T-helper 2 cell treated with Interferon-gamma antibody and Interleukin-4, amounts not matched to agents 100 ng/mL and 5 ng/mL, for 36 hours (primary cell): ENCODE measurements at regions not wholly inside any gene's neighbourhood (a gene's known extent, or its start where the extent isn't known, plus 50 kb on each side); places are given as distances from the start of the nearest gene placed in this dataset.

Experiments
- intact Hi-C: fragments of 100-400 bp; cut with micrococcal nuclease; formaldehyde crosslinking; loops from one replicate; pipeline ENCODE4 v1.15.1; 2023

DNA sequence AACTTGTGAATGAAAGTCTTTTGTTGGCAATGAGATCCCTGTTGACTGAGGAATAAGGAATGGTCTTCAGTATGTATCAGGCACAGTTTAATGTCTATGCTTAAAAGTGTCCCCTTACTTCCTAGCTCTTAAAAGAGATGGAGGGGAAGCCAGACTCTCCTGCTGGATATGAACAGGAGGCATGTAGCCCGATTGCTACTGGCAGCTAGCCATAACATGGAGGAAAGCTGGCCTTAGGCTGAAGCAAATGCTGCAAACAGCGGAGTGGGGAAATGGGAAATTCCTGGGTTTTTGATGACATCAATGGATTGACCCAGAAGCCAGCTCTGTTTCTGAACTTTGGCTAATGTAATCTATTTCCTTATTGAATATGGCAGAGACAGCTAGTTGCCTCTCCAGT lies 266.1 kb downstream of the SLC4A3 start:
- intact Hi-C loops = no loop called here

DNA sequence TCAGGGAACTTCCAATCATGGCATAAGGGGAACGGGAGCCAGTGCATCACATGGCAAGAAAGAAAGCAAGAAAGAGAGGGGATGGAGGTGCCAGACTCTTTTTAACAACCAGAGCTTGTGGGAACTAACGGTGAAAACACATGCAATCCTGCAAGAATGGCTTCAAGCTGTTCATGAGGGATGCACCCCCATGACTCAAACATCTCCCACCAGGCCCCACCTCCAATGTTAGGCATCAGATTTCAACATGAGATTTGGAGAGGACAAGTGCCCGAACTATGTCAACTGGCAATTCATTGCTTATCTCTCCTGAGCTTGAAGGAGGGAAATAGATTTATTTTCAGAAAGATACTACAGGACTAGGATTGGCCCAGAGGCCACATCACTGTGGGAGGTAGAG lies 270.0 kb downstream of the SLC4A3 start:
- intact Hi-C loops = no loop called here

DNA sequence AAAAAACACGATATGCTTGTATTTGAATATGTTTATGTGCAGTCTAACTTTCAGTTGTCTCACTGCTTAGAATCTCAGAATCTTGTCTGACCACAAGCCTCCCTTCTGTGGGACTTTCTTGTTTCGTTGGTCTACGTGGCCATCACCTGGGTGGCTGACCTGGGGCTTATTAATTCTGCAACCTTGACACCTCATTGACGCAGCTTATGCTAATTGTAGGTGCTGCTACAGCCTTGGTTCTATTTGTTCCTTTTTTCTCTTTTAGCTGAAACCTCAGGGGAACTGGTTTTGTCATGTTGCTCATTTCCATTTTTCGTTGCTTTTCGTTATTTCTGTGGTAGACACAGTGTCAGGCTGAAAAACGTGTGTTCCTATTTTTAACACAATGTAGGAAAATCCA lies 273.7 kb downstream of the SLC4A3 start:
- intact Hi-C loops = no loop called here

DNA sequence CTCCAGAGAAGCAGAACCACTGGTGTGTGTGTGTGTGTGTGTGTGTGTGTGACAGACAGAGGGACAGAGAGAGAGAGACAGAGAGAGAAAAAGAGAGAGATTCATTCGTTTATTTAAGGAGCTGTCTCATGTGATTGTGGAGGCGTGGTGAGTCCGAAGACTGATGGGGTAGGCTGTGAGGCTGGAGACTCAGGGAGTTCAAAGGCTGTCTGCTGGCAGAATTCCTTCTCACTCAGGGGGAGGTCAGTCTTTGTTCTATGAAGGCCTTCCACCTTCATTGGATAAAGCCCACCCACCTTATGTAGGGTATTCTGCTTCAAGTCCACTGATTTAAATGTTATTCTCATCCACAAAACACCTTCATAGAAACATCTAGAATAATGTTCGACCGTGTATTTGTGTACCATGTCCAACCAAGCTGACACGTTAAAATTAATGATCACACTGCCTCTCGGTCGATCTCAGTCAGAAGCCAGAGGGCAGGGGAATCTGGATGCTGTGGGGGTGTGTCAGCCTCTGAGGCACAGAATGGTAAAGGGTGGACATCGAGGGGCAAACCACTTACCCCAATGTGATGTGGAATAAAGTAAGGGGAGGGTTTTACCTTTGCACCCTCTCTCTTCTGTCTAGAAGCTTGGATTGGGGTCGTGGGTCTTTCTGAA lies 275.6 kb downstream of the SLC4A3 start:
- intact Hi-C loops = no loop called here

DNA sequence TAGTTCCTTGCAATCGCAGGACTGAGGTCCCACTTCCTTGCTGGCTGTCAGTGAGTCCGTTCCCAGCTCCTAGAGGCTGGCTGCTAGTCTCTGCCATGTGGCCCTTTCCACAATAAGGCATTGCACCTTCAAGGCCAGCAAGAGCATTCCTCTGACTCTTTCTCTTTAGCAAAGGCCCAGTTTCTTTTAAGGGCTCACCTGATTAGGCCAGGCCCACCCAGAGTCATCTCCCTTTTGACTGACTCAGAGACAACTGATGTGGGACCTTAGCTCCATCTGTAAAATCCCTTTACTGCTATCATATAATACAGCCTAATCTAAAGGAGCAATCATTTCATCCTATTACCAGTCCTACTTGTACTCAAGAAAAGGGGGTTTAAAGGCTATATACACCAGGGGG lies 278.2 kb downstream of the SLC4A3 start:
- intact Hi-C loops = no loop called here

DNA sequence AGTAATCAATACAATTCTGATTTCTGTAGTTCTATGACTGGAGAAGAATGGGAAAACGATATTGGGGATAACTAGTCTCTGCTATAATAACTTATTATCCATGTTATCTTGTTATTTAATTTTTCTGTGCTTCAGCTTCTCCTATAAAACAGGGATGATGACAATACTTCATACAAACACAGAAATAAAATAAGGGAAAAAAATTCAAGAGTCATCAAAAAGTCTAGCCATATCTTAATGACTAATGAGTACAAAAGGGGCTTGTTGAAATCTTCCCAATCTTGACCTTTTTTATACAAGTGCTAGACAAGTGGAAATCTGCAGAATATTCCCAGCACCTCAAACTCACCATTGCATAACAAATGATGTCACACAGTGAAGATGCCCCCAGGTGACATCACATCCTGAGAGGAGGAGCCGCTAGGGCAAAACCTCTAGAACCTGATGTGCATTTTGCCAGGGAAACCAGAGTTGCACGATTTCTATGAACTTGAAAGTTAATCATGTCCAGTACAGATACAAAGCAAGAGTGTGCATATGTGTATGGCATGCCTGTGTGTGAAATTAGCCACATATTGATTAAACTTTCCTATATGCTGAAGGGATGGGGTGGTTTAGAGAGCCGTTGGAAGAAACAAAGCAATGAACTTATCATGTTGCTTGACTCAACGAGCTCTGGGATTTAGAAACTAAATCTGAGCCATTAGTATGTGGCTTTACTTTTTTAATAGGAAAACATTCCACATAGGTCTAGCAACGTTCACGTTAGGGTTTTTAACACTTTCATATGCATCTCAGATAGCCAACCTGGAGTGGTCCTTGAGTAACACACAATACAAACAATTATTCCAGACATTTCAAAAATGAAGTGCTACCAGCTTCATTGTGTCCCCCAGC lies 278.9 kb downstream of the SLC4A3 start:
- intact Hi-C loops = no loop called here

DNA sequence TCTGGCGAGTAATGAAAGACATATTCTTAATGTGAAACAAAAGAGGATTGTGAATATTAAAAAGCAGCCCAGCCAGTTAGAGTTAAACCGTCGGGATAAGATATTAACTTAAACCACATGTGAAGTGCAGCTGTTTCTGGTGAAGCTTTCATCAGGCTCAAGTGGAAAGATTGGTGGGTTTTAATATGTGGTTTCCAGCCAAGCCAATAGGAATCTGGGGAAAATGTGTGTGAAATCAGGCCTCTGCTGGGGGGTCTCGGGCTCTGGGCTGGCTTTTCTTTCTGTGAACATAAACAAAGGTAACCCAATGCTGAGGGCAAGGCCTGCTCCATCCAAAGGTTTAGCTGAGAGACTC lies 279.6 kb downstream of the SLC4A3 start:
- intact Hi-C loops = no loop called here

DNA sequence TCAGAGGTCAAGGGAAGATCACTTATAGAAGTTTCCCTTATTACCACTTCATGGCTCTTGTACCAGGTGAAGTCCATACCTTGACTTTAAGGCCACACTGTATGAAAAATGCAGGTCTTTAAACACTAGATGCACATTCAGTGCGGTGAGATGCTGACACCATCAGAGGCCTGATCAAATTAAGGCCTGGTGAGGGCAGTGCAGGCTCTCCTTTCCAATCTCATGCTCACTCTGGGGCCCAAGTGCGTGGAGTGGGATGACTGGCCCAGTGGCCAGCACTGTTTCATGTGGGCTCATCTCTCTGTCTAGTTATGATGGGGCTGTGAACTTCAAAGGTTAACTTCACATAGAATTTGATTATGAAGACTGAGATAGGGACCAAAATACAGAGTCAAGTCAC lies 281.1 kb downstream of the SLC4A3 start:
- intact Hi-C loops = no loop called here

DNA sequence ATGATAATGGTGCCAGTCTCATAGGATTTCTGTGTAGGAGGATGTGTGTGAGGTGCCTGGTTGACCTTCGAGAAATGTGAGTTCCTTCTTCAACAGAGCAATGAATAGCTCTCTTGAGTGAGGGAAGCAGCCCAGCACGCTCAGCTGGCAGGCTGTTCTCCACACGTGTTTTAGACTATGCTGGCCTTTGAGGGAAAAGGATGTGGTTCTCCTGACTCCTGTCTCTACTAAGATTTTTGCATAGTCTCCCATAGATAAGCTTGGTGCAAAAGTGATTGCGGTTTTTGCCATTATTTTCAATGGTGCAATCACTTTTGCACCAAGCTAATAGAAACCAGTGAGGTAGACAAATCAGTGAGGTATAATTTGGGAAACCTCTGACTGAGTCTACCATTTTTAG lies 284.1 kb downstream of the SLC4A3 start:
- intact Hi-C loops = no loop called here

DNA sequence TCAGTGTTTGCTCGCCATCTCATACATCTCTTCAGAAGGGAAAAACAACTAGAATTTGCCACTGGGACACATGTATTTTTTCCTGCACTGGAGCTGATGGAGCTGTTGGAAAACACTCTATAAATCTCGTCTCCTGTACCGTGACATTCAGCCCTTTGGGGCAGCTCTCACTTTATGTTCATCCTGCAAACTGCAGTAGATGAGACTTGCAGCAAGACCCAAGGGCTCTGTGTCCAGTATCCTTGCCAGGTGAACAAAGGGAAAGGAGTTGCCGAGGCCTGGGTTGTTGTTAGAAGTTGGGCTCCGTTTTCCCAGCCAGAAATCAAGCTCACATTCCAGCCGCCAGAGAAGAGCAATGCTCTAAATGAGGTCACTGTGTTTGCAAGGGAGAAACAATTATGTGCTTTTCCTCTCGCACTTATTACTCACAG lies 285.1 kb downstream of the SLC4A3 start:
- intact Hi-C loops = no loop called here

DNA sequence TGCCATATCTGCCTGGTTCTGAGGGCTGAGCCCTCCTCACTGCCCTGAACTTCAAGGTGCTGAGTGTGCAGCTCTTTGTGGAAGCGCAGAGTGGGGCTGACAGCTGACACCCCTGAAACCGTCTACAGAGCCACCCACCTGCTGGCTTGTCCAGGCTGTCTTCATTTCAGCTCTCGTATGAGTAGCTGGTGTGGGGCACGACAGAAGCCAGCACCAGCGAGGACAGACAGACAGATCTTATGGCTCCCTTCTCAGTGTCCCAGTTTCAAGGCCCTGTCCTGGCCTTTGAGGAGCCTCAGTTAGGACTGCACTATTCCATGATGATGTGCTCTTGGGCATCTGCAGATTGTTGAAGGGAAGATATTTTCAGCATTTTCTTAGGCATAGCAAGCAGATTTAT lies 287.1 kb downstream of the SLC4A3 start:
- intact Hi-C loops = no loop called here

DNA sequence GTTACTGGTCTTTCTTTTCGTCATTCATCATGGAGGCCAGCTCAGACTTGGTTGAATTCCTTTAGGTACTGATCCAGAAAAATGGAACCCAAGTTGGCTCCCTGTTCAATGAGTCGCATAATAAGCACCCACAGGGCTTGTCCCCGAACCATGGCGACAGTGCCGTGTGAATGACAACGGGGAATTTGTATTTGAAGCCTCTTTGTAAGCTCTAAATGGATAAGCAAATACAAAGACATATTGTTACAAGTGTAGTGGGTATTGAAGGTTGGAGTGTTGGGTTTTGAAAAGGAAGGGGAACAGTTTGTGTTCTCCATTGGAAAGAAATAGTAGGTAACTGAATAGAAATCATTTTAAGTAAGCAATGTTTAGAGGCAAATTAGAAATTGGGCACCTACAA lies 288.9 kb downstream of the SLC4A3 start:
- intact Hi-C loops = no loop called here

DNA sequence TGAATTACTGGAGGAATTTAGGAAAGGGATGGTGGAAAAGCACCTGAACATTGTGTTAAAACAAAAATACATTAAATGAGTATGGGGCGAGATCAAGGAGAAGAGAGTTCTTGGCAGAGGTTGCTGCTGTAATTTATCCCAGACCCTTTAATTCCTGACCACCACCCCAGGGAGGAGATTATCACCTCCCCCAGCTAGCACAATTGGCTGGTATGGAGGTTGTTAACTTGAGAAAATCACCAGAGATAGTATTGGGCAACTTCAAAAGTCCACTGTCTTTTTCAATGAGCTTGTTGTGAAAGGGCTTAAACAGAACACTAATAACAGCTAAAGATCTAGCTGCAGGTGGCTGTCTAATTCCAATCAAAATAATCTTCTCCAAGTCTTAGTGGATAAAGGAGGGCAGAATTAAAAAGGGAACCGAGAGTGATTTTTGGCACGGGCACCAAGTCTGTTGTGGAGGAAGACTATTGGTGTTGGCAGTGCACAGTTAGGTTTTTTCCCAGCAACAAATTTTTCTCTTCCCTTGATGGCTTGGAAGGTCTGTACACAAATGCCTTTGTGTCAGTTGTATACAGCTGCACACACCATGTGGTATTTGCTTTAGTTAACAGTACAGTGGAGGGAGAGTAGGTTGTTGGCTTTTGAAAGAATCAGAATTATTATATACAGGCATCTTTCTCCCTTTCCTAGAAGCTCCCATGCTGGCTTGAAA lies 289.5 kb downstream of the SLC4A3 start:
- intact Hi-C loops = no loop called here

DNA sequence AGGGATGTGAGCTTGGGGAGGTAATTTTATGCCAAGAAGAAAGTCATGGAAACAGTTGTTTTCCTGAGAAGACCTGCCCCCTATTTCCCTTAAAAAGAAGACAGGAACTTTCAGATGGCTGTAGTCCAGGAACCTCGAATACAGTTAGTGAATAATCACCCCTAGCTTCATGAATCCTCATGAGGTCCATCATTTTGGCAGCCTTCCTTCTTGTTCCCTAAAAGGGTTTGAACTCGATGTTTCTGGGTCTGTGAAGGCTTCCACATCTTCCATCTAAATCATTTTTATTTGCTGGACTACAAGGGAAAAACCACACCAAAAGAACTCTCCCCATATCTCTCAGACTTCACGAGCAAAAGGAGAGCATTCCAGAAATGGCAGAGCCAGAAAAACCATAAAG lies 290.8 kb downstream of the SLC4A3 start:
- intact Hi-C loops = no loop called here

DNA sequence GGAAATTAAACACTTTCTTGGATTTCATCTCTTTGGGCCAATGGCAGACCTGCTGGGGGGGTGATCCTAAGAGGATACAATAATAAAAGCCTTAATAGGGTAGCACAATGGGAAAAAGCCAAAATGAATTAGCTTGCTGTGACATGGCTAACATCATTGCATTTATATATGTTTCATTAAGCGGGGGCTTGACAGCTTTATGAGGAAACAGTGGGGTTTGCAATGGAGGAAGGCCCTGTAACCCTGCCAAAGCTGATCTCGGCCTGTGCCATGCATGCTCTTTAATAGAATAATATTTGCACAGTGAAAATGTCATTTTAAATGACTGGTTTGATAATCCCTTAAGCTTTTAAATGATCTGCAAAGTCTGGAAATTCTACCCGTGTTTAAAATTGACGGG lies 291.5 kb downstream of the SLC4A3 start:
- intact Hi-C loops = no loop called here

DNA sequence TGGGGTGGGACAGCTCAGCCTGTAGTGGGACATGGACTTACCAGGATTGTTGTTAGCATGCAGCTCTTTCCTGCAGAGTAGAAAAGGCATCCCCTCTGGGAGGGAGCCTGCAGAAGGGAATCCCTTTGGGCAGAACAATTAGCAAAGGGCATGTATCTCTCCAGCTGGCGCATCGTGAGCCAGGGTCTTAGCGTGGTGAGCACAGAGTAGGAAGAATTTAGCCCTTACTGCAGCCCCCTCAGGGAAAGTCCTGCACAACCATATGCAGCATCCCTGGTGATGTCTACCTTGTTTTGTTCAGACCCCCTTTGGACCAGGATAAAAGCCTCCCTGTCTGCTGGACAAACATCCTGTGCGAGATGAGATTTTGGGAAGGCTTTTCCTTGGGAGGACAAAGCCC lies 292.1 kb downstream of the SLC4A3 start:
- intact Hi-C loops = no loop called here

DNA sequence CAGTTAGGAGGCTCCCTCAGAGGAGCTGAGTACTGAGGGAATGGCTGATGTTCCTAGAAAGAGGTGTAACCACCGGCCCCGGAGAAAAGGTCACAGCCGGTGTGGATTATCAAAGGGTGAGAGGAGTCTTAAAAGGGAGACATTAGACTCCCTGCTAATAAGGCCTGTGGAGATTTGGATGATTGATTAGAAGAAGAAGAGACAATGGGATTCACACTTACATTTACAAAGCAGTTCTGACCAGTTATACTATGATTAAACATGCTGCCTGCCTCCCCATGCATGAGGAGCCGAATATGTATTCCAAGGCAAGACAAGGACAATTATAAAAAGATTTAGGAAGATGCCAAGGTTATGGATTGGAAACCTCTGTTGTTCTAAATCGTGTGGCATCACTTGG lies 302.4 kb downstream of the SLC4A3 start:
- intact Hi-C loops = no loop called here

DNA sequence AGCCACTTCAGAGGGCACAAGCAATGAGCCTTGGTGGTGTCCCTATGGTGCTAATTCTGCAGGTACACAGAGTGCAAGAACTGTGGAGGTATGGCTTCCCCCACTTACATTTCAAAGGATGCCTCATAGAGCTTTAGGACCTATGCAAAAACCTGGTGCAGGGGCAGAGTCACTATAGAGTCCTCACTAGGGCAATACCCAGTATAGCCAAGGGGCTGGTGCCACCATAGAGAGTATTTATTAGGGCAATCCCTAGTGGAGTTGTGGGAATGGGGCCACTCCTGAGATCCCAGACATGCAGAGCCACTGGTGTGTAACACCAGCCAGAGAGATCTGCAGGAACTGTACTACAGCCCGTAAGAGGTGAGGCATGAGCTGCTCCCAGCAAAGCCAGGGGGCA lies 312.2 kb downstream of the SLC4A3 start:
- intact Hi-C loops = no loop called here

DNA sequence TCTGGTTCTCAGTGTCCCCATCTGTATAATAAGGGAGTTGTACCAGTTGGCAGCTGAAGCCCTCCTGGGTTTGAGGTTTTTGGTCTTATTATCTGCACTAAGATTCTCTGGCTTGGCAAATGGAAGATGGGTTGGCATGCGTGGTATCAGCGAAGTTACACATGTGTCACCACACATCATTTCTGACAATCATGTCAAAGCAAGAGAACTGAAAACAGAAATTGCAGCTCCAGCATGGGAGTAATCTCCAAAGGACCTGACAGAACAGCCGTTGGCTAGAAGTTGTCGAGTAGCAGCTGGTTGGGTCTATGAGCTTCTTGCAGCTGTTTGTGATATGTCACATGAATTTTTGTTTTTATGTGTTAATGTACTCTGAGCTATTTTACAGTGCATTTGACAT lies 317.4 kb downstream of the SLC4A3 start:
- intact Hi-C loops = no loop called here

DNA sequence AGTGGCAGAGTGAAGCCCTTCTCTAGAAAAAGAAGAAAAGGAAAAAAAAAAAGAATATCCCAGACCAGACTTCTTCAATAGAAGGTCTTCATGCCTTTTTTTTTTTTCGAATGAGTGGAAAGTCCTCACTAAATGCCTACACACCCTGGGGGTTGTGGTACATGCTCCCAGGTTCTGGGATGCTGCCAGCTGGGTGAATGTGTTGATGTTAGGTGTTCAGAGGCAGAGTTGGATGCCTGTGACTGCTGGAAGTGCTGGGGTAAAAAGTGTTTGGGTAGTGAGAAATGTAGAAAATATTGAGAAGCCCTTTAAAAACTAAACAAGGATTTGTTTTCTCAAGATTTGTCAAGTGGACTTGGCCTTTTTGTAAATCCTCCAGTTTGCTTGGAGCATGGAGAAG lies 318.6 kb downstream of the SLC4A3 start:
- intact Hi-C loops = no loop called here

DNA sequence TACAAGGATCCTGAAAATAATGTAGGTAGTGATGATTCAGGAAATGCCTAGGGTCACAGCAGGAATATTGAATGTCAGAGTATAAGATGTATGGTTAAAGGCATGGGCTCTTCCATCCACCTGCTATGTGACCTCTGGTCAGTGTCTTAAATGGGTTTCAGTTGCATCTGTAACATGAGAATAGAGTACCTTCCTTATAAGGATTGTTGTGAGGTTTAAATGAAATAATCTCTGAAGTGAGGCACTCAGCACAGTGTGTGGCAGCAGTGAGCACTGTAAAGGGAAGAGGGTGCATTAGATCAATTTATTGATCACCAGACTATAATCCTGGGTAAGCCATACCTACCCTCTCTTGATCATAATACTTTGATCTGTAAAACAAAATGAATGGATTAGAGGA lies 319.1 kb downstream of the SLC4A3 start:
- intact Hi-C loops = no loop called here

DNA sequence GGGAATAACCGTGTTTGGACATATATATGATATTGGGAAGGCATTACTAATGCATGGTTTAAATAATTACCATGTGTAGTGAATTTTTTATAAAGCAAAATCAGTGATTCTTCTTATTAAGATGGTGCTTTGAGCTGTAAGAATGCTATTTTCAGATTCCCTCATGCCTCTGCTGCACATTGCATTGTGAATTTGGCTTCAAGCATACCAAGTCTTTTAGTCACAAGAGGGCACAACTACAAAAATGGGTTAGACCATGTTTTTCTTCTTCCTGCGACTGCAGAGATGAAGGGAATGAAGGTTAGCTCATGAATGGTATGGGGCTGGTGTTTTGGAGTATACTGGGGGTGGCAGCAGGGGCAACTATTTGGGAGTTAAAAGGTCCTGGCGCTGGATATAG lies 320.1 kb downstream of the SLC4A3 start:
- intact Hi-C loops = no loop called here
